Suppressor macrophage treated with lipopolysaccharide for 1 hour (primary cell): ENCODE measurements at regions not wholly inside any gene's neighbourhood (a gene's known extent, or its start where the extent isn't known, plus 50 kb on each side); places are given as distances from the start of the nearest gene placed in this dataset.

Source experiments
- DNase-seq, 3 donors: peaks; one replicate each; pipeline ENCODE4 v3.0.0-alpha.2; 2020 to 2022

GRCh38 chr11:11710556-11710955 is 88.8 kb upstream of the GALNT18 start:
- no peak for DNase-seq

- DNase-seq: no peak
Observed at GRCh38 chr11:11709447-11710239, 87.8 kb upstream of the GALNT18 start.

GRCh38 chr11:11708256-11708655 is 86.5 kb upstream of the GALNT18 start:
- DNase-seq: no peak

- no peak for DNase-seq
Observed at GRCh38 chr11:11706028-11706427, 84.2 kb upstream of the GALNT18 start.

GRCh38 chr11:11703885-11704284 is 82.1 kb upstream of the GALNT18 start:
- DNase-seq: no peak

GRCh38 chr11:11701070-11701469 is 79.3 kb upstream of the GALNT18 start:
- no peak for DNase-seq

- DNase-seq: no peak
Observed at GRCh38 chr11:11697796-11698195, 76.0 kb upstream of the GALNT18 start.

- no peak for DNase-seq
Observed at GRCh38 chr11:11691296-11692151, 69.7 kb upstream of the GALNT18 start.

GRCh38 chr11:11681536-11681935 is 59.7 kb upstream of the GALNT18 start:
- DNase-seq: no peak

- no peak for DNase-seq
Observed at GRCh38 chr11:11677672-11678356, 56.0 kb upstream of the GALNT18 start.

- no peak for DNase-seq
Observed at GRCh38 chr11:11675671-11676181, 53.9 kb upstream of the GALNT18 start.

GRCh38 chr11:11672789-11673188 is 51.0 kb upstream of the GALNT18 start:
- DNase-seq: no peak

- no peak for DNase-seq
Observed at GRCh38 chr11:11672101-11672500, 50.3 kb upstream of the GALNT18 start.
